ENCODE measurements at regions not wholly inside any gene's neighbourhood (a gene's known extent, or its start where the extent isn't known, plus 50 kb on each side); places are given as distances from the start of the nearest gene placed in this dataset.

DNA sequence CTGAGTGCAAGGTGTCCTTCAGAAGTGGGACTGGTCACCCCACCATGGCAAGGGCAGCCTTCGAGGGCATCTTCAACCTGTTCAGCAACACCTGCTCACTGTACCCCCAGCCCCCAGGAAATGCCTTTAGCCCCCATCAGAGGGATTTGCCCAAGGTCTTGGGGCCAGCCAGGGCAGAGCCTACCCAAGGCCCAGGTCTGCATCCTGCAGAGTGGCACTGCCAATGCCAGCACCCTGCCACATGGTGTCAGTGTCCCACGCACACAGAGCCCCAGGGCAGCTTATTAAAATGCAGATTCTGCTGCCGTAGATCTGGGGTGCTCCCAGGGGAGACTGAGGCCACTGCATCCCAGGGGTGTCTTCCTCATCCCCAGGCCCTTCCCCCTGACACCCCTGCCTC lies 106.2 kb upstream of the KCTD7 start:
- TF ChIP-seq ZNF274 (IDR thresholded peaks at IDR 0.05; ENCODE audit: low read depth, low read length): no peak
- TF ChIP-seq SUZ12 (IDR thresholded peaks at IDR 0.05; ENCODE audit: extremely low read depth, insufficient read depth, insufficient read length): no peak
- no peak for TF ChIP-seq YY1 (IDR thresholded peaks at IDR 0.05; ENCODE audit: insufficient read depth, insufficient read length)
